OCI-LY7 (cell line): ENCODE measurements at regions not wholly inside any gene's neighbourhood (a gene's known extent, or its start where the extent isn't known, plus 50 kb on each side); places are given as distances from the start of the nearest gene placed in this dataset.
"Not testable (repeated sequence)": the region's sequence is repeated elsewhere in the genome, so short reads cannot be mapped to it uniquely, and the experiment has no call there.

Source experiments
- EZH2phosphoT487 ChIP-seq: fragments of 200-600 bp; sonication (generic); IDR thresholded peaks from 2 replicates; pipeline ENCODE4 v1.6.1; 2018; ENCODE audit warnings: low read depth, borderline replicate concordance, mild to moderate bottlenecking, mixed run types, antibody characterized with exemption, low read length, moderate library complexity, mixed read lengths
- TF ChIP-seq, protein P1 (sequence below): fragments of 200-600 bp; sonication (generic); conservative IDR thresholded peaks from 2 replicates; pipeline ENCODE4 v1.5.1; 2014; ENCODE audit warnings: mild to moderate bottlenecking, antibody characterized with exemption, low read length, moderate library complexity, mixed read lengths

DNA sequence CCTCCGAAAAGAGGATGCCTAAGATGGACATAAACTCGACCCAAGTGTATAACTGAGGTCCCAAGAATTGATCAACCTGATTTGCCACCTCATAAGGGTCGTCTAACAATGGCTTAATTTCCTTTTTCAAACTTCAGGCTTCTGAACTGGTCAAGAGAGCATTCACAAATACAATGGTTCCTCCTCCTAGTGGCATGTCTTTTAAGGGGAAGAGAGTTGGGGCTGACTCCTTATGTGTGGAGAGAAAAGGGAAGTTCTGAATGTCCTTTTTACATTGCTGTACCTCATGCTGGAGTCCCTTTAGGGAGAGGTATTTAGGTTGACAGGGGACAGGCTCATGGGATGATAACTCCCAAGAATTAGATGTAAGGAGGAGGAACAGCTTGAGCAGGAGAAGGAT is 375.2 kb downstream of the FOXD4L6 start:
- TF ChIP-seq, protein P1, sequence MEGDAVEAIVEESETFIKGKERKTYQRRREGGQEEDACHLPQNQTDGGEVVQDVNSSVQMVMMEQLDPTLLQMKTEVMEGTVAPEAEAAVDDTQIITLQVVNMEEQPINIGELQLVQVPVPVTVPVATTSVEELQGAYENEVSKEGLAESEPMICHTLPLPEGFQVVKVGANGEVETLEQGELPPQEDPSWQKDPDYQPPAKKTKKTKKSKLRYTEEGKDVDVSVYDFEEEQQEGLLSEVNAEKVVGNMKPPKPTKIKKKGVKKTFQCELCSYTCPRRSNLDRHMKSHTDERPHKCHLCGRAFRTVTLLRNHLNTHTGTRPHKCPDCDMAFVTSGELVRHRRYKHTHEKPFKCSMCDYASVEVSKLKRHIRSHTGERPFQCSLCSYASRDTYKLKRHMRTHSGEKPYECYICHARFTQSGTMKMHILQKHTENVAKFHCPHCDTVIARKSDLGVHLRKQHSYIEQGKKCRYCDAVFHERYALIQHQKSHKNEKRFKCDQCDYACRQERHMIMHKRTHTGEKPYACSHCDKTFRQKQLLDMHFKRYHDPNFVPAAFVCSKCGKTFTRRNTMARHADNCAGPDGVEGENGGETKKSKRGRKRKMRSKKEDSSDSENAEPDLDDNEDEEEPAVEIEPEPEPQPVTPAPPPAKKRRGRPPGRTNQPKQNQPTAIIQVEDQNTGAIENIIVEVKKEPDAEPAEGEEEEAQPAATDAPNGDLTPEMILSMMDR: not testable (repeated sequence)
- not testable (repeated sequence) for TF ChIP-seq EZH2phosphoT487
